ENCODE measurements at regions not wholly inside any gene's neighbourhood (a gene's known extent, or its start where the extent isn't known, plus 50 kb on each side); places are given as distances from the start of the nearest gene placed in this dataset.

- CTCF ChIA-PET = no interaction called here
- no peaks in the 10 kb centered on the region for H3K36me3 Mint-ChIP-seq (ENCODE audit: insufficient read depth, unreplicated experiment)
- BruUV-seq (replicated peaks) = no TSS peak
- intact Hi-C loops (cut with micrococcal nuclease) = no loop called here
- POLR2A ChIA-PET = no interaction called here
- no peaks in the 10 kb centered on the region for H3K9me3 Mint-ChIP-seq (ENCODE audit: unreplicated experiment)
- no peak overlapping the region for H3K27ac Mint-ChIP-seq (ENCODE audit: low read depth, unreplicated experiment)
- H3K4me1 Mint-ChIP-seq (ENCODE audit: insufficient read depth, unreplicated experiment) = no peaks in the 10 kb centered on the region
- H3K4me3 Mint-ChIP-seq (ENCODE audit: unreplicated experiment) = no peak overlapping the region
- H3K27me3 Mint-ChIP-seq (ENCODE audit: insufficient read depth, unreplicated experiment) = peaks cover 52% of the 10 kb centered on the region
- TF ChIP-seq CTCF (IDR thresholded peaks at IDR 0.05; ENCODE audit: unreplicated experiment) = no peak
- no peak for DNase-seq (ENCODE audit: unreplicated experiment)
These were observed 51.5 kb upstream of the GRM3 start for GRCh38 chr7:86592185-86592584.

- POLR2A ChIA-PET = no interaction called here
- Mint-ChIP-seq H3K27me3 (ENCODE audit: insufficient read depth, unreplicated experiment) (no peaks in the 10 kb centered on the region), H3K27ac (ENCODE audit: low read depth, unreplicated experiment) (no peak overlapping the region), H3K9me3 (ENCODE audit: unreplicated experiment) (peaks cover 6% of the 10 kb centered on the region), H3K4me1 (ENCODE audit: insufficient read depth, unreplicated experiment) (no peaks in the 10 kb centered on the region), H3K4me3 (ENCODE audit: unreplicated experiment) (no peak overlapping the region), H3K36me3 (ENCODE audit: insufficient read depth, unreplicated experiment) (no peaks in the 10 kb centered on the region)
- no peak for TF ChIP-seq CTCF (IDR thresholded peaks at IDR 0.05; ENCODE audit: unreplicated experiment)
- DNase-seq (ENCODE audit: unreplicated experiment) = no peak
- intact Hi-C loops (cut with micrococcal nuclease) = no loop called here
- no TSS peak for BruUV-seq (replicated peaks)
- CTCF ChIA-PET = interaction anchor here (0.9 kb wide), 1 partner anchor 241 kb away, joined by 3 read pairs; no protein-coding TSS in a partner anchor
These were observed 69.7 kb upstream of the GRM3 start for GRCh38 chr7:86574006-86574405.

- DNase-seq (ENCODE audit: unreplicated experiment) = no peak
- Mint-ChIP-seq H3K4me1 (ENCODE audit: insufficient read depth, unreplicated experiment) (no peaks in the 10 kb centered on the region), H3K27ac (ENCODE audit: low read depth, unreplicated experiment) (no peak overlapping the region), H3K4me3 (ENCODE audit: unreplicated experiment) (no peak overlapping the region), H3K27me3 (ENCODE audit: insufficient read depth, unreplicated experiment) (peaks cover 16% of the 10 kb centered on the region), H3K36me3 (ENCODE audit: insufficient read depth, unreplicated experiment) (no peaks in the 10 kb centered on the region), H3K9me3 (ENCODE audit: unreplicated experiment) (no peaks in the 10 kb centered on the region)
- ChIA-PET CTCF (no interaction called here), POLR2A (interaction anchor here (0.6 to 0.7 kb wide), 2 partner anchors 128 to 217 kb away, joined by 3 read pairs; no protein-coding TSS in a partner anchor)
- no peak for TF ChIP-seq CTCF (IDR thresholded peaks at IDR 0.05; ENCODE audit: unreplicated experiment)
- intact Hi-C loops (cut with micrococcal nuclease) = no loop called here
- BruUV-seq (replicated peaks) = no TSS peak
These were observed 84.8 kb upstream of the GRM3 start for GRCh38 chr7:86558680-86559501.

- TF ChIP-seq CTCF (IDR thresholded peaks at IDR 0.05; ENCODE audit: unreplicated experiment) = no peak
- Mint-ChIP-seq H3K4me1 (ENCODE audit: insufficient read depth, unreplicated experiment) (no peaks in the 10 kb centered on the region), H3K4me3 (ENCODE audit: unreplicated experiment) (no peak overlapping the region), H3K27me3 (ENCODE audit: insufficient read depth, unreplicated experiment) (no peaks in the 10 kb centered on the region), H3K36me3 (ENCODE audit: insufficient read depth, unreplicated experiment) (no peaks in the 10 kb centered on the region), H3K27ac (ENCODE audit: low read depth, unreplicated experiment) (no peak overlapping the region), H3K9me3 (ENCODE audit: unreplicated experiment) (no peaks in the 10 kb centered on the region)
- intact Hi-C loops (cut with micrococcal nuclease) = no loop called here
- DNase-seq (ENCODE audit: unreplicated experiment) = no peak
- CTCF ChIA-PET = no interaction called here
- POLR2A ChIA-PET = no interaction called here
- no TSS peak for BruUV-seq (replicated peaks)
These were observed 109.1 kb upstream of the GRM3 start for GRCh38 chr7:86534641-86535040.

Data from MCF 10A (cell line).